ENCODE measurements at regions not wholly inside any gene's neighbourhood (a gene's known extent, or its start where the extent isn't known, plus 50 kb on each side); places are given as distances from the start of the nearest gene placed in this dataset.

DNA sequence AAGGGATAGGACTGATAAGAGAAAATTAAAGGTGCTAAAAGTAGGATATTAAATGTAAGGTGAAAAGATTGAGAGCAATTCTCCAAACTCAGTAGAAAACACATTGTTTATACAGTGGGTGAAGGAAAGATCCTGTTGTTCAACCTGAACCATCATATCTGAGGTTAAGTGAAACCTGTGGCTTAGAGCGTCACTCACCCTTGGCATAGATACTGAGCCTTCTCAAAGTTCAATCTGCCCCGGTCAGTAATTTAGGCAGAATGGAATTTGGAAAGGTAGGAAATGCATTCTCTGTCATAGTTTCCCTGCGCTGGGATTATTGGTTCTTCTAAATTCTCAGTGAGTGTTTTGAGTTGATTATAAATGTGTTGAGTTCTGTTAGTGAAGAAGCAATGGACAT lies 456.2 kb upstream of the NMUR2 start:
- no peak overlapping the region for H3K27ac ChIP-seq (ENCODE audit: control insufficient read depth, insufficient read depth)
- 50% methylated on average over 3 of the region's 3 CpGs for whole genome bisulfite sequencing (ENCODE audit: insufficient coverage, insufficient replicate concordance, low lambda C conversion rate, missing lambda C conversion rate)
- no peaks in the 10 kb centered on the region for H4K20me1 ChIP-seq (ENCODE audit: control insufficient read depth, insufficient read depth)
- H3K4me3 ChIP-seq, result no peak overlapping the region
- in situ Hi-C loops (cut with MboI), result no loop called here
- TF ChIP-seq JUNB (IDR thresholded peaks at IDR 0.05), result no peak
- no peak for TF ChIP-seq SREBF1 (IDR thresholded peaks at IDR 0.05; ENCODE audit: low read length)
- no peak overlapping the region for H3K9ac ChIP-seq (ENCODE audit: control insufficient read depth, insufficient read depth, low read length)
- no peaks in the 10 kb centered on the region for H3K79me2 ChIP-seq (ENCODE audit: control insufficient read depth, insufficient read depth, low read length)
- CTCF ChIA-PET, result no interaction called here
- SMC1A ChIA-PET (ENCODE audit: uncharacterized antibody, unreplicated experiment), result interaction anchor here (0.8 kb wide), 1 partner anchor 8 kb away, joined by 4 read pairs; no protein-coding TSS in a partner anchor
- POLR2A ChIA-PET, result no interaction called here
- intact Hi-C loops (cut with micrococcal nuclease; ENCODE audit: unreplicated experiment), result no loop called here
- H3K4me2 ChIP-seq (ENCODE audit: control insufficient read depth, insufficient read depth), result no peak overlapping the region
- no peaks in the 10 kb centered on the region for H3K27me3 ChIP-seq (replicated peaks in 1 of 2; ENCODE audit: control insufficient read depth in 2 of 2, insufficient read depth in 2 of 2, low read length in 1 of 2)
- no peak for ATAC-seq
- no peaks in the 10 kb centered on the region for H3K4me1 ChIP-seq (ENCODE audit: control insufficient read depth, insufficient read depth, low read length)
- DNase-seq (ENCODE audit: low read depth, low spot score), result no peak
- RAD21 ChIA-PET (ENCODE audit: unreplicated experiment), result no interaction called here
- no peak for FAIRE-seq
- no peak overlapping the region for H2AFZ ChIP-seq (ENCODE audit: control insufficient read depth, low read depth, low read length)
- no peaks in the 10 kb centered on the region for H3K9me3 ChIP-seq (replicated peaks; ENCODE audit: control insufficient read depth, insufficient read depth, low read length)
- H3K36me3 ChIP-seq (ENCODE audit: control insufficient read depth in 2 of 2, insufficient read depth in 2 of 2, low read length in 1 of 2), result no peaks in the 10 kb centered on the region
- BruUV-seq (replicated peaks), result no TSS peak

DNA sequence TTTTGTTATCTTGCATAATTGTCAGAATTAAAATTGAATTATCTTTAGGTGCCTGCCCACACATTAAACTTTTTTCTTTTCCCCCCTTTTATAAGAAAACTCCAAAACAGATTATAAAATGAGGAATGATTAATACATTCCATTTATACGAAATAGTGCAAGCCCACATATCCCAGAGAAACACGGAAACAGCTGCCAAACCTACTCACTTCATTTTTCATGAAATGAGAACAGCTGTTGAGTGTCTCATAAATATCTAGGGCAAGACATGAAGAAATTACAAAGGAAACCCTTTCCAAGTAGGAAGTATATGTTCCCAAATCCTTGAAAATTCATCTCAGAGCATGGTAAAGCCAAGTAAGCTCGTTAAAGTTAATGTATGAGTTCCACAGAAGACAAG lies 459.4 kb upstream of the NMUR2 start:
- ATAC-seq (no peak), FAIRE-seq (no peak), DNase-seq (ENCODE audit: low read depth, low spot score) (no peak)
- CTCF ChIA-PET, result interaction anchor here (0.9 to 1.1 kb wide), 2 partner anchors 8 to 12 kb away, joined by 3 read pairs; no protein-coding TSS in a partner anchor
- SMC1A ChIA-PET (ENCODE audit: uncharacterized antibody, unreplicated experiment), result no interaction called here
- RAD21 ChIA-PET (ENCODE audit: unreplicated experiment), result no interaction called here
- Histone ChIP-seq H3K9ac (ENCODE audit: control insufficient read depth, insufficient read depth, low read length) (no peak overlapping the region), H3K4me1 (ENCODE audit: control insufficient read depth, insufficient read depth, low read length) (no peaks in the 10 kb centered on the region), H3K79me2 (ENCODE audit: control insufficient read depth, insufficient read depth, low read length) (no peaks in the 10 kb centered on the region), H3K9me3 (replicated peaks; ENCODE audit: control insufficient read depth, insufficient read depth, low read length) (no peaks in the 10 kb centered on the region), H3K4me2 (ENCODE audit: control insufficient read depth, insufficient read depth) (no peak overlapping the region), H3K4me3 (no peak overlapping the region), H4K20me1 (ENCODE audit: control insufficient read depth, insufficient read depth) (no peaks in the 10 kb centered on the region), H3K27ac (ENCODE audit: control insufficient read depth, insufficient read depth) (no peak overlapping the region), H2AFZ (ENCODE audit: control insufficient read depth, low read depth, low read length) (no peak overlapping the region), H3K36me3 (ENCODE audit: control insufficient read depth in 2 of 2, insufficient read depth in 2 of 2, low read length in 1 of 2) (no peaks in the 10 kb centered on the region), H3K27me3 (replicated peaks in 1 of 2; ENCODE audit: control insufficient read depth in 2 of 2, insufficient read depth in 2 of 2, low read length in 1 of 2) (no peaks in the 10 kb centered on the region)
- in situ Hi-C loops (cut with MboI) (no loop called here), intact Hi-C loops (cut with micrococcal nuclease; ENCODE audit: unreplicated experiment) (no loop called here)
- WGBS (ENCODE audit: insufficient coverage, insufficient replicate concordance, low lambda C conversion rate, missing lambda C conversion rate), result 0% methylated on average over 3 of the region's 3 CpGs
- POLR2A ChIA-PET, result no interaction called here
- BruUV-seq (replicated peaks), result no TSS peak
- TF ChIP-seq MXI1 (IDR thresholded peaks at IDR 0.05; ENCODE audit: low read depth, low read length) (no peak), SIX5 (IDR thresholded peaks at IDR 0.05; ENCODE audit: low read depth, low read length, severe bottlenecking) (no peak), RBBP5 (conservative IDR thresholded peaks at IDR 0.05) (no peak), RAD21 (IDR thresholded peaks at IDR 0.05; ENCODE audit: insufficient read depth, low read depth, low read length) (no peak), EED (IDR thresholded peaks at IDR 0.05; ENCODE audit: low read depth) (no peak), SUPT20H (IDR thresholded peaks at IDR 0.05; ENCODE audit: borderline replicate concordance, control insufficient read depth, low read depth, low read length) (no peak)
- TF ChIP-seq, protein P1, sequence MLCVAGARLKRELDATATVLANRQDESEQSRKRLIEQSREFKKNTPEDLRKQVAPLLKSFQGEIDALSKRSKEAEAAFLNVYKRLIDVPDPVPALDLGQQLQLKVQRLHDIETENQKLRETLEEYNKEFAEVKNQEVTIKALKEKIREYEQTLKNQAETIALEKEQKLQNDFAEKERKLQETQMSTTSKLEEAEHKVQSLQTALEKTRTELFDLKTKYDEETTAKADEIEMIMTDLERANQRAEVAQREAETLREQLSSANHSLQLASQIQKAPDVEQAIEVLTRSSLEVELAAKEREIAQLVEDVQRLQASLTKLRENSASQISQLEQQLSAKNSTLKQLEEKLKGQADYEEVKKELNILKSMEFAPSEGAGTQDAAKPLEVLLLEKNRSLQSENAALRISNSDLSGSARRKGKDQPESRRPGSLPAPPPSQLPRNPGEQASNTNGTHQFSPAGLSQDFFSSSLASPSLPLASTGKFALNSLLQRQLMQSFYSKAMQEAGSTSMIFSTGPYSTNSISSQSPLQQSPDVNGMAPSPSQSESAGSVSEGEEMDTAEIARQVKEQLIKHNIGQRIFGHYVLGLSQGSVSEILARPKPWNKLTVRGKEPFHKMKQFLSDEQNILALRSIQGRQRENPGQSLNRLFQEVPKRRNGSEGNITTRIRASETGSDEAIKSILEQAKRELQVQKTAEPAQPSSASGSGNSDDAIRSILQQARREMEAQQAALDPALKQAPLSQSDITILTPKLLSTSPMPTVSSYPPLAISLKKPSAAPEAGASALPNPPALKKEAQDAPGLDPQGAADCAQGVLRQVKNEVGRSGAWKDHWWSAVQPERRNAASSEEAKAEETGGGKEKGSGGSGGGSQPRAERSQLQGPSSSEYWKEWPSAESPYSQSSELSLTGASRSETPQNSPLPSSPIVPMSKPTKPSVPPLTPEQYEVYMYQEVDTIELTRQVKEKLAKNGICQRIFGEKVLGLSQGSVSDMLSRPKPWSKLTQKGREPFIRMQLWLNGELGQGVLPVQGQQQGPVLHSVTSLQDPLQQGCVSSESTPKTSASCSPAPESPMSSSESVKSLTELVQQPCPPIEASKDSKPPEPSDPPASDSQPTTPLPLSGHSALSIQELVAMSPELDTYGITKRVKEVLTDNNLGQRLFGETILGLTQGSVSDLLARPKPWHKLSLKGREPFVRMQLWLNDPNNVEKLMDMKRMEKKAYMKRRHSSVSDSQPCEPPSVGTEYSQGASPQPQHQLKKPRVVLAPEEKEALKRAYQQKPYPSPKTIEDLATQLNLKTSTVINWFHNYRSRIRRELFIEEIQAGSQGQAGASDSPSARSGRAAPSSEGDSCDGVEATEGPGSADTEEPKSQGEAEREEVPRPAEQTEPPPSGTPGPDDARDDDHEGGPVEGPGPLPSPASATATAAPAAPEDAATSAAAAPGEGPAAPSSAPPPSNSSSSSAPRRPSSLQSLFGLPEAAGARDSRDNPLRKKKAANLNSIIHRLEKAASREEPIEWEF (IDR thresholded peaks at IDR 0.05; ENCODE audit: insufficient replicate concordance, low read depth, low read length), result no peak
- TF ChIP-seq, protein P2, sequence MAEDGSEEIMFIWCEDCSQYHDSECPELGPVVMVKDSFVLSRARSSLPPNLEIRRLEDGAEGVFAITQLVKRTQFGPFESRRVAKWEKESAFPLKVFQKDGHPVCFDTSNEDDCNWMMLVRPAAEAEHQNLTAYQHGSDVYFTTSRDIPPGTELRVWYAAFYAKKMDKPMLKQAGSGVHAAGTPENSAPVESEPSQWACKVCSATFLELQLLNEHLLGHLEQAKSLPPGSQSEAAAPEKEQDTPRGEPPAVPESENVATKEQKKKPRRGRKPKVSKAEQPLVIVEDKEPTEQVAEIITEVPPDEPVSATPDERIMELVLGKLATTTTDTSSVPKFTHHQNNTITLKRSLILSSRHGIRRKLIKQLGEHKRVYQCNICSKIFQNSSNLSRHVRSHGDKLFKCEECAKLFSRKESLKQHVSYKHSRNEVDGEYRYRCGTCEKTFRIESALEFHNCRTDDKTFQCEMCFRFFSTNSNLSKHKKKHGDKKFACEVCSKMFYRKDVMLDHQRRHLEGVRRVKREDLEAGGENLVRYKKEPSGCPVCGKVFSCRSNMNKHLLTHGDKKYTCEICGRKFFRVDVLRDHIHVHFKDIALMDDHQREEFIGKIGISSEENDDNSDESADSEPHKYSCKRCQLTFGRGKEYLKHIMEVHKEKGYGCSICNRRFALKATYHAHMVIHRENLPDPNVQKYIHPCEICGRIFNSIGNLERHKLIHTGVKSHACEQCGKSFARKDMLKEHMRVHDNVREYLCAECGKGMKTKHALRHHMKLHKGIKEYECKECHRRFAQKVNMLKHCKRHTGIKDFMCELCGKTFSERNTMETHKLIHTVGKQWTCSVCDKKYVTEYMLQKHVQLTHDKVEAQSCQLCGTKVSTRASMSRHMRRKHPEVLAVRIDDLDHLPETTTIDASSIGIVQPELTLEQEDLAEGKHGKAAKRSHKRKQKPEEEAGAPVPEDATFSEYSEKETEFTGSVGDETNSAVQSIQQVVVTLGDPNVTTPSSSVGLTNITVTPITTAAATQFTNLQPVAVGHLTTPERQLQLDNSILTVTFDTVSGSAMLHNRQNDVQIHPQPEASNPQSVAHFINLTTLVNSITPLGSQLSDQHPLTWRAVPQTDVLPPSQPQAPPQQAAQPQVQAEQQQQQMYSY (CRISPR knock-in tag; IDR thresholded peaks at IDR 0.05), result no peak
